NAMALWA (cell line): ENCODE measurements at regions not wholly inside any gene's neighbourhood (a gene's known extent, or its start where the extent isn't known, plus 50 kb on each side); places are given as distances from the start of the nearest gene placed in this dataset.

Experiments
- DNase-seq: peaks from one replicate; pipeline ENCODE4 v3.0.0-alpha.2; 2015; ENCODE audit warnings: low spot score

DNA sequence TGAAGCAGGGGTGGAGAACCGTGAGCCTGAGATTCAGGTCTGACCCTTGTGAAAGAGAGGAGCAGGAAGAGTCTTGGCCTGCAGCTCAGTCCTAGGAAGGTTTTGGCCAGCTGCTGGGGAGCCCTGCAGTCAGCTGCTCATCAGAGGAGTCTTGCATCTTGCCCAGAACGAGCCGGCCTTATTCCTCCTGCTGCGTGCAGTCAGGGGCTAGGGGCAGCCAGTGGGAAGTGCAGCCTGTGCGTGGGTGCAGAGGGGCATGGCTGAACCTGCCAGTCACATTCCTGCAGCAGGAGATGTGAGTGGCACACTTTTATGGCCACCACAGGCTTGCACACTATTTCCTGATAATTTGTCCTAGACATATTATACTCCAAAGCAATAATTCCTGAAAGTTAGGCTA, 278.7 kb downstream of the NPR3 start:
- DNase-seq, result no peak

DNA sequence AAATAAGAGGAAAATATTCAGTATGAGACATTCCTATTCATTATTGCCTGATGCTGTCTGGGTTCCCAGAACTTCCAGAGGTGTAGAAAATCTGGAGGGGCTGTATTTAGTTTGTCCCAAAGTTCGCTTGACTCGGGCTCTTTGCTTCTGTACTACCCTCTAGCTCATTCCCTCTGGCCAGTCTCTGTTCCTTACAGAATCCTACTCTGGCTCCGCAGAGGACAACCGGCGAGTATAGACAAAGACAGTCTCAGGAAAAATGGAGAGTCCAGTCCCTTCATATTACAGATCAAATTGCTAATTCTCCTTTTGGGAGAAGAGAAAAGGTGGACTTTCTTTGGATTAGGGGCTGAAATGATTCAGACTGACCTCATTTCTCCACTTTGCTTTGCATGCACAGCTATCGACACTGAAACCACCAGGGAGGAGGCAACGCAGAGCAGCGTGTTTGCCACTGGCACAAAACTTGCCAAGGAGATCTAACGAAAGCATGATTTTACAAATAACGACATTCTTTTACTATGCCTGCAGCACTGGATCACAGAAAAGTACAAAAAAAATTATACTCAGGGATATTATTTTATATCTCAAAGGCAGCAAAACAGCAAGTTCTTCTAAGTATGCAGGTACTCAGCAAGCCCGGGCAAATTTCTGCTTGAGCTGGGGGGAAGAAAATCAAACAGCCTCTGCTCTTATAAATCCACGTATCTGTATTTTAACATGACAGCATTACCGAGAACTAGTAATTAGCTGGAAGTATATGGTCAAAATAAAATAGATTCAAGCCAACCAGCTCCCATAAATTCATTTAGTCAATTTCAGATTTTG, 279.7 kb downstream of the NPR3 start:
- no peak for DNase-seq

DNA sequence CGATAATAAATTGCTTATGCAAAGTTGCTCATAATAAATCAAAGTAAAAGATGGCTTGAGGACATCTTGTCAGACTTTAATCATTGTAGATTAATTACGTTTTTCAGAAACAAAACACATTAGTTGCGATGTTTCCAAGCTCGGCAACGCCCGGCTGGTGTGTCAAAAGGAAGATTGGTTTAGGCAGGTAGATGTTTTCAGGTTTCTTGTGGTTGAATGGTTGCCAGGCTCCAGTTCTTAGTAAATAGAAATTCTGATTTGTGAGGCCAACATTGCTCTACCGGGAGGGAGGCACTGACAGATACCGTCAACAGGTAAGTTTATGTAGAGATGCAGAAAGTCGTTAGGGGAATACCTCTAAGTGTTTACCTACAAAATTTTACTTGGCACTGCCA, 280.3 kb downstream of the NPR3 start:
- DNase-seq, result no peak

DNA sequence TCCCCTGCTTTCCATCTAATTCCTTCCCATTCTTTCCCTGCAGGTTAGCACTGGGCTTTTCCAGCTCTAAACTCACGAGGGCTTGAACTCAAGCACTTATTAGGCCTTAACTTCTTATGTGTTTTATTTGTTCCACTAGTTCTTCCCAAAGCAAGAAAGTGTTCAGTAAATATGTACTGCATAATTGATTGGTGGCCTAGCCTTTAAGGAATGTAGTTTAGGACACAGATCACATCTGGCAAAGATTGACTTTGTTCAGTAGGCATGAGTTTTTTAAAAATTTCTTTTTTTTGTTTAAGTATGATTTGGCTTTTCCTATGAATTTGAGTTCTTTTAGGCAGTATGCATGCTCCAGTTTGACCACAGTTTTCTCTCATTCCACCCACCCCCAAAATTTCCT, 285.2 kb downstream of the NPR3 start:
- no peak for DNase-seq

DNA sequence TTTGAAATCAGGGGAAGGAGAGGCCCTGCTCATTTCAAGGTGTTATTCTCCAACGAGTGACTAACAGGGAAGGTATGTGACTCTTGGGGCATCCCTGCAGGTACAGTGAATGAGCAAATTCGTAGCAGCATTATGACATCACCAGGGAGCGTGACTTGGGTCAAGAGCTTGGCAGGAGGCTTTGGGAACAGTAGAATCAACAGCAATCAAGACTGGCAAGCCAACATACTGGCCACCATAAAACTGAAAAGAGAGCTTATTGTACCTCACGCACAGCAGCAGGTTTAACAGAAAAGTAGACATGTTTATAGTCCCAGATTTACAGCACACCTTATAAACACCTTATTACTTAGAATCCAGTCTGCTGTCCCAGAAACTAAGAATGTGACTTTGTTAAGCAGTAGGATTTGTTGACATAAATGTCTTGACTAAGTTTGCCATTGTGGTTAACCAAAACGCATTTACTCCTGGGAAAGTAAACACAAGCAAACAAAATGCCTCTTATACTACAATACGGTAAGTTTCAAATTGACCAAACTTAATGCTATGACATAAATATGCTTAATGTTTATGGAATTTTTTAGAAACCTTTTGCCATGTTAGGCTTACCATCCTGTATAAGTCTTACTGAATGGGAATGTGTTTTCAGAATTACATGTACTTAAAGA, 297.8 kb downstream of the NPR3 start:
- no peak for DNase-seq

DNA sequence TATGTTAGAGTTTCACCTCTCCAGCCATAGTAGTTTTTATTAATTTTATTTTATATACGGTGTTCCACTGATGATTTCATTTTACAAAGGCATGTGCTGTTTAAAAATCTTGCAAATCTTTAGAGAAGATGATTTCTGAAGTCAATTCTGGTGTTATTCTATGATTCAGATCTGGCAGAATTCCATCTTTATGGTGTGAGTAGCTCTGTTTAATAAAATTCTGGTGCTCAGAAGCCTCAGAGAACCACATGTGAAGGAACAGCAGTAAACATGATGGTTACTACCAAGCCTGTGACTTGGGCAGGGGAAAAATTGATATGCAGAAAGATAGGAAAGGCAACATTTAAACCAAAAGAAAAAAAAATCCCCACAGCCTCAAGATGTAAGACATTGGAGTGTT, 299.7 kb downstream of the NPR3 start:
- no peak for DNase-seq

DNA sequence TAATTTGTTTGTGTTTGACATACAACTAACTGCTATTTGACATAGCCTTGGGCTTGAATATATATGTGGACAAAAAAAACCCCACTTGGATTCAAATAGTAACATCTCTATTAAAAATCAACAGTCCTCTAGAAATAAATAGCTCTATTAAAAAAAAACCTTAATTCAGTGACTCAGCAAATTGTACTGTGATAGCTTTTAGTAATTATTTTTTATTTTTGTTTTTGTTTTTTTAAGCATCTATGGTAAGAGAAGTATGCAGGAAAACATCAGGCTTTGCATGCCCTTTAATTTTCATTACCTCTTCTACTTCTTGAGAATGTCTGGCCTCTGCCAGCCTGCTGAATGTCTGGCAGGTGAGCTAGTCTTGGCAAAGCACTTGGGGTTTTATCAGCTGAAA, 300.7 kb downstream of the NPR3 start:
- DNase-seq, result no peak

DNA sequence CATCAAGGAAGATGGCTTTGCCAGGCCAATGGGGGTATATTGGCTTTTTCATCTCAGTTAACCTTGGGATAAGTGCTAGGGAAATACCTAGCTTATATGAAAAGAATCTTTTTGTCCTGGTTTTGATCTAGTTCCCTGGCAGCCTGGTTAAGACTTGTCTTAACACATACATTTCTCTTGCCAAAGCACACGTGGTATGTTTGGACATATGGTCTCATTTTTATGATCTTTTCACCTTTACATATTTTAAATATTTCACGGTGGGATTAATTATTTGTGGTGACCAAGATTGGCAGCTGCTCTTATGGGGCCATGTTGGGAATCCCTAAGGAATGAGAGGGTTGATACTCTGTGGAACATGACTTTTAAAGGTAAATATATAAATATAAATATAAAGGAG, 312.5 kb downstream of the NPR3 start:
- DNase-seq, result no peak

DNA sequence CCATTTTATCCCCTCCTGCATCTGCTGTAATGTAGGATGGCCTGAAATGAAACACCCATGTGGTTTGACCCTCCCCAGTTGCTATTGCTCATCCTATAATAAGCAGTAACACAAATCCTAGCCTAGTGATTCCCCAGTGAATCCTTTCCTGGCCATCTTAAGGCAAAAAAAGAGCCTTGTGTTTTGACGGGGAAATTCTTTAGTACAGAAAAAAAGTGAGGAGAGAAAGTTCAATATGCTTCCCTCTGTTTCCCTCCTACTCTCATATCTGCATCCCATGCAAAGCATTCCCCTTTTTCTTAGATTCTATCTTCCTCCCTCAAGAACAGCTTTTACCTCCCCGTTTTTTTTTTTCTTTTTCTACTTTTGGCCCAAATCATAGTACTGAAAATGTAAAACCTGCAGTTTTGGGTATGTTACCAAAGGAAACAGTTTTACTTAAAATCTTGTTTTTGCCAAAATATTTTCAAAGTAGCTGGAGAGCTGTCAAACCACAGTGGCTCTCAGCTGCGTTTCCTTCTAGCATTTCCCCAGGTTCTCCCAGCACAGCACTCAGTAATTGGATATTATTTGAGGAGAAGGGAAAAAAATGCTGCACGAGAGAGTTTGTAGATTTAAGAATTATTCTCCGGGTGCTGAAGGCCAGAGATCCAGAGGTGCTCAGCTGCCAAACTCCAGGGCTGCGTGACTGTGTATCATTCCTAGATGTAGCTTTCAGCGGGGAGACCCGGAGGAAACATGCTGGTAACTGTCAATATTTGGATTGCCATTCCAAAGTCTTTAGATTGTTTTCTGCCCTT, 321.4 kb downstream of the NPR3 start:
- DNase-seq, result no peak

DNA sequence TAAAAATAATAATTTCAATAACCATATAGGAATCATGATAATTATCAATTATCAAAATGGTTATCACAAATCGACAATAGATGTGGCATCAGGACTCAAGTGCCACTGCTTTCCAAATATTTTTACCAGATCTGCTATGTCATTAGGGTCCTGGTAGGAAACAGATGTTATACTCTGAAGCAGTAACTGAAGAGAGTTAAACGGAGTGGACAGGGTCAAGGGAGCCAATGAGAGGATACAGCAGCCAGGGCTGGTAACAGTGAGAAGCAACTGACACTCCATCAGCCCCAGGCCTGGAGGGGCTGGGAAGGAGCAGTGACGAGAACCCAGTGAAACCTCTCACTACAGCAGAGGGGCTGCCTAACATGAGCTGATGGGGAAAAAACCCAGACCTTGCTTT, 322.4 kb downstream of the NPR3 start:
- DNase-seq, result no peak

DNA sequence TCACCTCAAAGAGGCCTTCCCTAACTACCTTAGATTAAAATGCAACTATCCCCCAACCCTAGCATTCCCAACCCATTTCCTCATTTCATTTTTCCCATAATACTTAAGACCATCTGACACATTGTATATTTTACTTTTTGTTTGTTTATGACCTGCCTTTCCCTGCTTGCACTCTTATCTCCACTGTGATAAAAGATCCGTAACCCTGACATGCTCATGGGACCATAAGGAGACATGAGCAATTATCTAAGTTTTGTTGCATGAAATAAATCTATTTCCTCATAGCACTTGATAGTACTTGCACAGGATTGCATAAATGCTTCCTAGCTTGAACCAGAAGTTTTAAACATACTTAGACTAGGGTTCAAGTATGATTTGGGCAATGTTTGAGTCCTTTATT, 323.7 kb downstream of the NPR3 start:
- no peak for DNase-seq

DNA sequence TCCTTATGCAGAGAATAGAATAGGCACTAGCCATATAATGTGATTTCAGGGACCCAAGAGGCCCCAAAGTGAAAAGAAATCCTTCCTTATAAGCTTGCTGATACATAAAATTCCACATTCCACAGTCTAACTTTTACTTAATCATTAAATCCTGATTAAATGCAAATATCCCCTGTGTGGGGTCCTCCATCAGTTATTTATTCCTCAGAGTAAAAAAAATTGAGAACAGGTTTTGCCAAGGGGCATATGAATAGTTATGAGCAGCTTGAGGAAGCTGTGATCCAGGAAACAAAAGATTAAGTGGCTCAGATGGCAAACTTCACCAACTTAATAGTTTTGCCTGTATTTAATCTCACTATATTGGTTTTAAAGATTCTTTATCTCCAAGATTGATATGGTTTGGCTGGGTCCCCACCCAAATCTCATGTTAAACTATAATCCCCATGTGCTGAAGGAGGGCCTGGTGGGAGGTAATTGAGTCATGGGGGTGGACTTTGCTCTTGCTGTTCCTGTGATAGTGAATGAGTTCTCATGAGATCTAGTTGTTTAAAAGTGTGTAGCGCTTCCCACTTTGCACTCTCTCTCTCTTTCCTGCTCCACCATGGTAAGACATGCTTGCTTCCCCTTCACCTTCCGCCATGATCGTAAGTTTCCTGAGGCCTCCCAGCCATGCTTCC, 324.9 kb downstream of the NPR3 start:
- no peak for DNase-seq

DNA sequence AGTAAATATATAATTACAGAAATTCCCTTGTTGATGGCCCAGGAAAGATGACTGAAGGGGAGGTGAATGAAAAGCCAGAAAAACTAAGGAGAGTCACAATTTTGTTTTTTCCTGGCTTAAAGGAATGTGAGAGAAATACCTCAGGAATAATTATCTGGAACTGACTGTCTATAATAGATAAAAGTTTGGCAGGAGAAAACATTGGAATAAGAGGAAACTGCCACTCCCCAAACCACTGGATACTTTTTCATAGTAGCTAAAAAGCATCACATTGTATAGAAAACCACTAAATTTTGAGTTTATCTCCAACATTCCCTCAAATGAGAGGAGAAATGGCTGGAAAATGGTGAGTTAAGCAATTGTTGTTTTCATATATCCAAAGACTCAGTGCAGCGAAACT, 326.0 kb downstream of the NPR3 start:
- no peak for DNase-seq

DNA sequence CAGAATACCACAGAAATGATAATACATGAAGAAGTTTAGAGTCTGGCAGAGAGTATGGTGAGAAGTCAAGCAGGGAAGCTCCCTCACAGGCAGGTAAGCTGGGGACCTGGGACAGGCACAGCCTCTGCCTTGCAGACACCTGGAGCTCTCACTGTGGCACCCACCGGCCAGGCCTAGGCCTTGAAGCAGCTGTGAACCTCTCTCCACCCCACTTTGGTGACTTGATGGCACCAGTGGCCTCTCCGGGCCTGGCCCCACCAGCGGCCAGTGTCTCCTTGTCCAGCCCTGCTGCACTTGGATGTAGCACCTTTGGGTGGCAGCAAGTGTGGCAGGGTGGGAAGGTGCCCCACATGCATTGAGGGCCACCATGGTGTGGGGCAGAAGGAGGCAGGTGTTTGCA, 330.5 kb downstream of the NPR3 start:
- no peak for DNase-seq

DNA sequence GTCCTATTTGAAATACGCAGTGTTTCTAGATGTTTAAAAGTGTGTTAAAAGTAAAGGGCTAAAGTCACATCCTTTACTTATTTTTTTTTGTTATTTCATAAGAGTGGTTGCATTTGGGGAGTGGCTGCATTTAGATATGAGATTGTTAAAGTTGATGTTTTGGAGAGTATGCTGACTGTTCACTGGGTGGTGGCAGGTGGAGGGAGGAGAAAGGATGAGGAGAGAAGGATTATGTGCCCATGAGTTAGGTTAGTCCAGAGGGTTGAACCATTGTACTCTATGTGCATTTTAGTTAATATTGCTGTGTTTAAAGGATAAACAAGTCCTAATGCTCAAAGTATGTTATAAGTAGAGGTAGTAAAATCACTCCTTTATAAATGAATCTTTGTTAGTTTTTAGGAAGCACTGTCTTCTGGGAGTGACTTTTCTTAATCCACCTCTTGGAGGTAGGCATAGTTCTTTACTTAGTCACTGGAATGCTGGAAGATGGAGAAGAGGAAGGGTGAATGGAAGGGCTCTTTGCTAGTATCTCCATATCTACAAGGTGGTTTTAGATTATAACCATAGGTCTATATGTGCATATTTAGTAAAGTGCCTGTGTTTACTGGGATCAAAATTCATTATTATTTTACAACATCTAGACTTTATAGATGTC, 332.3 kb downstream of the NPR3 start:
- no peak for DNase-seq

DNA sequence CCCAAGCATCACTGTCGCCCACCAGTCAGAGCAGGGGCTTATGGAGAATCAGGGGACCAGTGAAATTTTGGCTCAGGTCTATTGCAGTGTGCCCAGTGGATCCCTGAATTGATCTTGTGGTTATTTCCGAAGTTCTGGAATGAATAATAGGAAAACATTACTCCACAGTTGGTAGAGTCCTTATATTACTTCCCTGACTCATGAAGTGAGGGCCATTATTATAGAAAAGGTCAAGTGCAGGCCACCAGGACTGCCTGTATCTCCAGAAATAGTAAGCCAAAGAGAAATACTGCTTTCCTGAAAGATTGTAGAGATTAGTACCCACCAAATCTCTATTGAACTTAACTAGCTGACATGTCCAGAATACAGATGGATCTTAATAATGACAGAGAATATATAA, 335.0 kb downstream of the NPR3 start:
- no peak for DNase-seq

DNA sequence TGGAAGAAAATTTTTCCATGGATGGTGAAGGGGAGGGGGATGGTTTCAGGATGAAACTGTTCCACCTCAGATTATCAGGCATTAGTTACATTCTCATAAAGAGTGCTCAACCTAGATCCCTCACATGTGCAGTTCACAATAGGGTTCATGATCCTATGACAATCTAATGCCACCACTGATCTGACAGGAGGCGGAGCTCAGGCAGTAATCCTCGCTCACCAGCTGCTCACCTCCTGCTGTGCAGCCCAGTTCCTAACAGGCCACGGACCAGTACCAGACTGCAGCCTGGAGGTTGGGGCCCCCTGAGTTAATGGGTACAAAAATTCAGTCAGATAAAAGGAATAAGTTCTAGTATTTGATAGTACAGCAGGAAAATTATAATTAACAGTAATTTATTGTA, 337.2 kb downstream of the NPR3 start:
- no peak for DNase-seq

DNA sequence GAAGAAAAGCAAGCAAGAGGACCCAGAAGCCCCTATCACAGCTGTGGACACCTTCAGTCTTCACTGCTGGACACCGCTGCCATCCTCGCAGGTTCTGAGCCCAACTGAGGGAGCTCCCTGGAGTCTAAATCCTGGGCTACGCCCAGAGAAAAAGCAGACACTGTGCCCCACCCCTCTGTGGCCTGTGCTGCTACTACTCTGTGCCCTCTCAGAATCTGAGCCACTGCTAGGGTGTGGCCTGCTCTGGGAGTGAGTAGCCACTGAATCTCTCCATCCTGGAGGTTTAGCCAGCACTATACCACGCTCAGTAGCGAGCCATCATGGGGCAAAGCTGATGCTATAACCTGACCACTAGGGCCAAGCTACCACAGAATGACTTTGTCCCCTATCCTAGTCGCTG, 338.2 kb downstream of the NPR3 start:
- DNase-seq, result no peak

DNA sequence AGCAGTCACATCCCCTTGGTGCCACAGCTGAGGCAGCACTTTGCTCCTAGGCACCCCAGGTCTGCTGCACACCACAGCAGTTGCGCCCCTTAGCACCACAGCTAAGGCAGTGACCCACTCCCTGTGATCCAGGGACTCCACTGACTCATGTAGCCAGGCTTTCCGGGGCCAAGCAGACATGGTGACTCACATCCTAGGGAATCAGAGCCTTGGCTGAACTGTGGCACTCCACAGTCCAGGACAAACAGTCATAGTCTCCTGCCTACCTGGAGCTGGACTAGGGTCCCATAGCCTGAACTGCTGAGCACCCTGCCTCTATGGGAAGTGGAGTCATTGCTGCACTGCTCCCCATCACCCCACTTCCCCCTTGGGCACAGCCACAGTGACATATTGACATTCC, 338.7 kb downstream of the NPR3 start:
- DNase-seq, result no peak

DNA sequence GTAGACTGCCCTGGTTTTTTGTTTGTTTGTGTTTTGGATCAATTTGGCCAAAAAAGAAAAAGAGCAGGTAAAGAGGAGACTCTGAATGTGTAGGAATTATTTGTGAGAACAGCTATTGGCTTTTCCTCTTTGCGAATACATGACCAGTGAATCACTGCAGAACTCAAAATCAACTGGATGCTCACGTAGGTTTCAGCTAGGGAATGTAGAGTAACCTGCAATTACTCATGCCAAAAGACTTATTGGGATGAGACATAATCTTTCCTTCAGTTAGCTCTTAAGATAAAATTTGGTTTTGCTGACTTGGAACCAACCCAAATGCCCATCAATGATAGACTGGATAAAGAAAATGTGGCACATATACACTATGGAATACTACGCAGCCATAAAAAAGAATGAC, 348.0 kb downstream of the NPR3 start:
- no peak for DNase-seq

DNA sequence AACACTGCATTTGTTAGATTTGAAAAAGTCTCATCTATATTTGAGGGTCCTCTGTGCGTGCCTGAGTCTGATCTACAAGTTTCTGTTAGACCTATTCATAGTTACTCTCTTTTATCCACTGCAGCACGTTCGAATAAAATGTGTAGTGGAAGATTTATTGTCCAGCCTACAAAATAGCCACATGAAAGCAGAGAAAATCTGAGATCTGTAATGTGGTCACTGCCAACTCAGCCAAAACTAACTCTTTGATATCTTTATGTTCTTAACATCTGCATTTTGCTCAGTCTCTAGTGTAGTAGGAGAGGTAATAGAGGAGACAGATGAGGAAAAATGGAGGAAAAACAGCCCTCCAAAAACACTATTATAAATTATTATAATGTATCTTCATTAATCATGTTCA, 354.0 kb downstream of the NPR3 start:
- DNase-seq, result no peak

DNA sequence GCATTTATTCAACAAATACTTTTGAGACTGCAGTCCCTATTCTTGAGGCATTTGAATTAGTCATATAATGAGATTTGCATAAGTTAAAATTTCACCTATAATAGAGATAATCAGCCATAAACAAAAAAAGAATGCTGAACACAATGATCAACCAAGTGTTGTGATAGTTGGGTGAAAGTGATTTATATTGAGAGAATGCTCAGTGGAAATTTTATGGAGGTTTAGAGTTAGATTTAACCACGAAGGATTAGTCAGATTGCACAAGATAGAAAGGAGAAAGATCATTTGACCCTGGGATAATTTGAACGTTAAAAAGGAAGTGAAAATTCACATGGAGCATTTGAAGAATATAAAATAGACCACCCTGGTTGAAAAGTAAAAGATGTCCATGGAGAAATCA, 356.2 kb downstream of the NPR3 start:
- DNase-seq, result no peak
